Peyer's patch (tissue), 4 donors: ENCODE measurements at regions not wholly inside any gene's neighbourhood (a gene's known extent, or its start where the extent isn't known, plus 50 kb on each side); places are given as distances from the start of the nearest gene placed in this dataset.

Experiments
- CTCF ChIP-seq, 6 experiments: fragments of 450-650 bp in 4 of 6; fragments of 200-600 bp in 2 of 6; sonication (generic) in 1 of 6; IDR thresholded peaks; one replicate each; pipeline ENCODE4 v1.5.1; 2017 to 2019; ENCODE audit warnings: antibody characterized with exemption in 6 of 6, mild to moderate bottlenecking in 3 of 6, moderate library complexity in 1 of 6
- POLR2A ChIP-seq, 2 donors: fragments of 450-650 bp; IDR thresholded peaks; one replicate each; pipeline ENCODE4 v1.5.1; 2017; ENCODE audit warnings: antibody characterized with exemption in 2 of 2, mild to moderate bottlenecking in 2 of 2, moderate library complexity in 2 of 2

- no peak for TF ChIP-seq POLR2A (IDR thresholded peaks at IDR 0.05)
- no peak for TF ChIP-seq CTCF (IDR thresholded peaks at IDR 0.05)
Observed at GRCh38 chr9:19999491-20000057, 210.7 kb upstream of the SLC24A2 start.
